Gastroesophageal sphincter (tissue), 4 donors: ENCODE measurements at regions not wholly inside any gene's neighbourhood (a gene's known extent, or its start where the extent isn't known, plus 50 kb on each side); places are given as distances from the start of the nearest gene placed in this dataset.

ENCODE experiments used
- ATAC-seq: fragments of 150-250 bp; one replicate; pipeline ENCODE4 v1.9.1; 2016; ENCODE audit warnings: mild to moderate bottlenecking, moderate library complexity
- H3K27ac ChIP-seq, 4 donors: fragments of 200-600 bp; sonication (generic) in 3 of 4; 1 replicate in 3 of 4; 2 replicates in 1 of 4; pipeline ENCODE4 v1.5.1; 2016 to 2019
- H3K27me3 ChIP-seq: fragments of 200-600 bp; sonication (generic); one replicate; pipeline ENCODE4 v1.5.1; 2019
- H3K36me3 ChIP-seq, 2 donors: fragments of 200-600 bp; sonication (generic); one replicate each; pipeline ENCODE4 v1.5.1; 2019; ENCODE audit warnings: control low read depth in 1 of 2
- H3K4me1 ChIP-seq, 3 donors: fragments of 200-600 bp; sonication (generic); 1 replicate in 2 of 3; 2 replicates in 1 of 3; pipeline ENCODE4 v1.5.1; 2016 to 2019; ENCODE audit warnings: control low read depth in 2 of 3
- H3K4me3 ChIP-seq, 2 donors: fragments of 200-600 bp; sonication (generic); one replicate each; pipeline ENCODE4 v1.5.1; 2019; ENCODE audit warnings: mild to moderate bottlenecking in 1 of 2, moderate library complexity in 1 of 2
- H3K9me3 ChIP-seq, 3 donors: fragments of 200-600 bp; sonication (generic); one replicate each; pipeline ENCODE4 v1.5.1; 2017 to 2019; ENCODE audit warnings: control low read depth in 2 of 3
- CTCF ChIP-seq, 4 experiments: fragments of 200-600 bp in 2 of 4; fragments of 450-650 bp in 2 of 4; sonication (generic) in 1 of 4; IDR thresholded peaks; one replicate each; pipeline ENCODE4 v1.5.1; 2017 to 2019; ENCODE audit warnings: antibody characterized with exemption in 4 of 4, mild to moderate bottlenecking in 2 of 4, moderate library complexity in 2 of 4
- EP300 ChIP-seq: sonication (generic); formaldehyde crosslinking; IDR thresholded peaks from one replicate; pipeline ENCODE4 v1.6.1; 2017; ENCODE audit warnings: antibody characterized with exemption, mild to moderate bottlenecking
- POLR2A ChIP-seq, 2 donors: fragments of 450-650 bp; IDR thresholded peaks; one replicate each; pipeline ENCODE4 v1.6.1; 2017; ENCODE audit warnings: antibody characterized with exemption in 2 of 2, mild to moderate bottlenecking in 2 of 2, moderate library complexity in 1 of 2
- POLR2AphosphoS5 ChIP-seq: sonication (generic); formaldehyde crosslinking; IDR thresholded peaks from one replicate; pipeline ENCODE4 v1.6.1; 2017; ENCODE audit warnings: antibody characterized with exemption
- WGBS, 2 donors: methylation state at CpG; one replicate each; pipeline ENCODE4 v1.1.5; 2018; ENCODE audit warnings: low coverage in 1 of 2; 5-methylcytosine and 5-hydroxymethylcytosine counted together

DNA sequence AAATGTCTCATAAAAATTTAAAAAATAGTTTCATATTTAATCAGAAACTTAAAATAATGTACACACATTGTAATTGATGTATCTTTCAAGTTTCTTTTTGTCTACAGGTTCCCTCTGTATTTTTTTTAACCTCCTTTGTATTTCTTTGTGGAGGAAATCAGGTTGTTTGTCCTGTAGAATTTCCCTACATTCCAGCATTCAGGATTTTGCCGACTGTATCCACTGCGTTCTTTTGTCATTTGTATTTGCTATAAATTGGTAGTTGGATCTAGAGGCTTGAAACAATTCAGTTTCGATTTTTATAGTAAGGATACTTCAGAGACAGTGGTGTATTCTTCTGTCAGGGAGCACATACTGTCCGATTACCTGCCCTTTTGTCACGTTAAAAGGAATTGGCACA, 367.2 kb downstream of the SOX2 start:
- Histone ChIP-seq H3K4me3 (no peak overlapping the region), H3K4me1 (no peaks in the 10 kb centered on the region), H3K36me3 (no peaks in the 10 kb centered on the region), H3K27ac (no peak overlapping the region), H3K9me3 (no peaks in the 10 kb centered on the region), H3K27me3 (no peaks in the 10 kb centered on the region)
- WGBS, 2 donors: 63 to 65% methylated on average over 5 of the region's 5 CpGs
- no peak for TF ChIP-seq POLR2AphosphoS5
- TF ChIP-seq CTCF (IDR thresholded peaks at IDR 0.05): no peak
- TF ChIP-seq POLR2A (IDR thresholded peaks at IDR 0.05): no peak
- TF ChIP-seq EP300: no peak
- no peak for ATAC-seq

DNA sequence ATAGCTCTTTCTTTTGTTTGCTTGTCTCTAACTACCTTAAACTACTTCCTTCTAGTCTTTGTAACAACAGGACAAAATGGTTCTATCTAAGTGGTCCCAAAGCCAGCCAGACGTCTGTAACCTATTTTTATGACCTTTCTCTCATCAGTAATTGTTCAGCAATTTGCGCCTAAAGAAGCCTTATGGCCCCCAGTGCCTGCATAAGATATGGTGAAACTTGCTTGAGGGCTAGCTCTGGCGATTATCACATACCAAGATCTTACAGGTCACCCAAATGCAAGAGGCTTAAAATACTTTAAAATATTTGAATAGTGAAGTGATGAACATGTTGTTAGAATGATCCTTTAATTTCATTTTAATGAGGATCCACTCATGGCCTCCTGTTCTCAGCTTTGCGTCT, 369.4 kb downstream of the SOX2 start:
- WGBS, 2 donors: 69 to 74% methylated on average over 3 to 4 of the region's 4 CpGs
- ATAC-seq: no peak
- no peaks in the 10 kb centered on the region for H3K36me3 ChIP-seq
- no peaks in the 10 kb centered on the region for H3K27me3 ChIP-seq
- no peaks in the 10 kb centered on the region for H3K4me1 ChIP-seq
- no peak for TF ChIP-seq POLR2AphosphoS5
- no peak for TF ChIP-seq POLR2A (IDR thresholded peaks at IDR 0.05)
- TF ChIP-seq CTCF (IDR thresholded peaks at IDR 0.05): no peak
- no peak for TF ChIP-seq EP300
- H3K27ac ChIP-seq: no peak overlapping the region
- H3K9me3 ChIP-seq: no peaks in the 10 kb centered on the region
- no peak overlapping the region for H3K4me3 ChIP-seq

DNA sequence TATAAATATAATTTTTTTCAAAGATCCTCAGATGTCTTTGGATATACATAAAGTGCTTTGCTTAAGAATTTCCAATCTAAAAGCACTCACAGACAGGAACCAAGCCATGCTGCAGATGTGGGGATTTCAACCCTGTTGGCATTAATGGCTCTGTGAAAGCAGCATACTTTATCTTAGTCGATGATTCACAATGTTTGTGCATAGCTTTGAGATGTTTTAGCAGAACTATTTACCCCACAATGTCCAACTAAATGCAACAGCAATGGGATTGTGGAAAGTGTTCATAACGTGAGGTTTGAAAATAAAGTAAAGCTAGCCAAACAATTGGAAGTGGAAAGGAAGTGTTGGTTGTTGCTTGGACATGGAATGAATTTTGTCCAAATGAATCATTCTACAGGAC, 371.4 kb downstream of the SOX2 start:
- Histone ChIP-seq H3K4me3 (no peak overlapping the region), H3K36me3 (no peaks in the 10 kb centered on the region), H3K9me3 (no peaks in the 10 kb centered on the region), H3K27ac (no peak overlapping the region), H3K4me1 (no peaks in the 10 kb centered on the region), H3K27me3 (no peaks in the 10 kb centered on the region)
- ATAC-seq: no peak
- 8 to 17% methylated on average over 2 of the region's 2 CpGs for whole genome bisulfite sequencing, 2 donors
- TF ChIP-seq POLR2AphosphoS5 (no peak), POLR2A (IDR thresholded peaks at IDR 0.05) (no peak), EP300 (no peak), CTCF (IDR thresholded peaks at IDR 0.05) (no peak)

DNA sequence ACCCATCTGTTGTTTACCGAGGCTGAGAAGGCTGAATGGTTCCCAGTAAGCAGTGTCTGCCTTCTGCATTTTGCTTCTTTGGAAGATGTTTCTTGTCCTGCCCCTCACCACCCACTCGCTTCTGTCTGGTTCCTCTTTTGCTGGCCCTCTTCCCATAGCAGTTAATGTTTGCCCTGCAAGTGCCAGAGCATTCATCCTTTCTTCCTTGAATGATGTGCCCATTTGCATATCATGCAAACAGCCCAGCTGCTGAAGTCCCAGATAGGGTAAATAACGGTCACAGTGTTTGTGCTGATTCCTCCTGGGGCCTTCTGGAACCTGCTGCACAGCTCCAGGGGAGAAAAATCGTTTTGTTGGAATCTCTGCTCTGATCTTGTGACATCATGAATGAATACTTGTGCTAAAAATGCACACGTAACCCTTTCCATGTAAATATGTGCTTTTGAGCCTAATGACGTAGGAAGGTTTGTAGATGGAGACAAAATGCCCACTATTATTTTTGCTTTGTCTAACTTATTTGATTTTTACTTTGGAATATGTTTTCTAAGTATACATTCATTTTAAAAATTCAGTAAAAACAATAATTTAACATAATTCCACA, 381.0 kb downstream of the SOX2 start:
- Histone ChIP-seq H3K4me1 (no peaks in the 10 kb centered on the region), H3K4me3 (no peak overlapping the region), H3K36me3 (no peaks in the 10 kb centered on the region), H3K27me3 (no peaks in the 10 kb centered on the region), H3K9me3 (no peaks in the 10 kb centered on the region), H3K27ac (no peak overlapping the region)
- TF ChIP-seq POLR2AphosphoS5 (no peak), POLR2A (IDR thresholded peaks at IDR 0.05) (no peak), CTCF (IDR thresholded peaks at IDR 0.05) (no peak), EP300 (no peak)
- ATAC-seq: no peak
- WGBS, 2 donors: 21% methylated on average over 6 of the region's 6 CpGs

DNA sequence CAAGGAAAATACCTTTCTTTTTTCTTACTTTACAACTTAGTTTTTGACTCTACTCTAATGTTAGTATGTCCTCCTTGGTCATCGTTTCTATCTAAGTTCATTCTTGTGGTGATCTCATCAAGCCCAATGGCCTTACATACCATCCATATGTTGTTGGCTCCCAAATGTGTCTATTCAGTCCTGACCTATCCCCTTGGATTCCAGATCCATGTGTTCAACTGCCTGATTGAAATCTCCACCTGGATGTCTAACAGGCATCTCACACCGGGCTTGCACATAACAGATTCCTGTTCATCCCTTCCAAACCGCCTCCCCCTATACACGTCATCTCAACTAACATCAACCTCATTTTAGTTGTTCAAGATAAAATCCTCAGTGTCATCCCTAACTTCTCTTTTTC, 382.6 kb downstream of the SOX2 start:
- H3K9me3 ChIP-seq: no peaks in the 10 kb centered on the region
- no peaks in the 10 kb centered on the region for H3K4me1 ChIP-seq
- ATAC-seq: no peak
- no peaks in the 10 kb centered on the region for H3K36me3 ChIP-seq
- TF ChIP-seq EP300 (no peak), POLR2AphosphoS5 (no peak), CTCF (IDR thresholded peaks at IDR 0.05) (no peak), POLR2A (IDR thresholded peaks at IDR 0.05) (no peak)
- WGBS, 2 donors: 85 to 90% methylated on average over 3 to 4 of the region's 4 CpGs
- H3K27ac ChIP-seq: no peak overlapping the region
- no peak overlapping the region for H3K4me3 ChIP-seq
- no peaks in the 10 kb centered on the region for H3K27me3 ChIP-seq
